Progenitor cell of endocrine pancreas (in vitro differentiated cells): ENCODE measurements at regions not wholly inside any gene's neighbourhood (a gene's known extent, or its start where the extent isn't known, plus 50 kb on each side); places are given as distances from the start of the nearest gene placed in this dataset.

Experiments used
- DNase-seq: peaks from one replicate; pipeline ENCODE4 v3.0.0; 2021; ENCODE audit warnings: low spot score; ENCODE audit not compliant: unreplicated experiment
- H3K27ac Mint-ChIP-seq: 2 replicates; pipeline ENCODE4 v1.8.0; 2021; ENCODE audit warnings: mild to moderate bottlenecking, moderate library complexity, mixed read lengths
- H3K27me3 Mint-ChIP-seq: 2 replicates; pipeline ENCODE4 v1.8.0; 2021; ENCODE audit warnings: mixed read lengths
- H3K36me3 Mint-ChIP-seq: 2 replicates; pipeline ENCODE4 v1.8.0; 2022; ENCODE audit warnings: mixed read lengths; ENCODE audit not compliant: insufficient read depth
- H3K4me1 Mint-ChIP-seq: 2 replicates; pipeline ENCODE4 v1.8.0; 2021; ENCODE audit warnings: low read depth, mixed read lengths
- H3K4me3 Mint-ChIP-seq: 2 replicates; pipeline ENCODE4 v1.8.0; 2021; ENCODE audit warnings: low read depth, mild to moderate bottlenecking, moderate library complexity, mixed read lengths
- H3K9me3 Mint-ChIP-seq: 2 replicates; pipeline ENCODE4 v1.8.0; 2021; ENCODE audit warnings: low read depth, mixed read lengths
- CTCF ChIP-seq: fragments of 200-600 bp; sonication (generic); IDR thresholded peaks from one replicate; pipeline ENCODE4 v1.5.0; 2021; ENCODE audit warnings: antibody characterized with exemption, mild to moderate bottlenecking; ENCODE audit not compliant: unreplicated experiment

- H3K4me1 Mint-ChIP-seq = peaks cover 6% of the 10 kb centered on the region
- no peak for DNase-seq
These were observed 497.3 kb downstream of the MTRR start for GRCh38 chr5:8366266-8366665.

GRCh38 chr5:8376478-8376877 lies 507.5 kb downstream of the MTRR start:
- TF ChIP-seq CTCF = no peak
- Mint-ChIP-seq H3K4me1 (no peaks in the 10 kb centered on the region), H3K27ac (no peak overlapping the region), H3K36me3 (no peaks in the 10 kb centered on the region), H3K9me3 (no peaks in the 10 kb centered on the region), H3K27me3 (no peaks in the 10 kb centered on the region), H3K4me3 (no peak overlapping the region)
- DNase-seq = no peak

More at GRCh38 chr5:8366266-8366665, 497.3 kb downstream of the MTRR start:
- Mint-ChIP-seq H3K4me3 (no peak overlapping the region), H3K36me3 (no peaks in the 10 kb centered on the region), H3K27me3 (no peaks in the 10 kb centered on the region), H3K27ac (no peak overlapping the region), H3K9me3 (no peaks in the 10 kb centered on the region)
- no peak for TF ChIP-seq CTCF

- Mint-ChIP-seq H3K27ac (no peak overlapping the region), H3K4me1 (peaks cover 2% of the 10 kb centered on the region), H3K36me3 (no peaks in the 10 kb centered on the region), H3K9me3 (no peaks in the 10 kb centered on the region), H3K4me3 (no peak overlapping the region), H3K27me3 (no peaks in the 10 kb centered on the region)
- DNase-seq = no peak
- TF ChIP-seq CTCF = no peak
These were observed 513.0 kb downstream of the MTRR start for GRCh38 chr5:8381972-8382371.

DNA sequence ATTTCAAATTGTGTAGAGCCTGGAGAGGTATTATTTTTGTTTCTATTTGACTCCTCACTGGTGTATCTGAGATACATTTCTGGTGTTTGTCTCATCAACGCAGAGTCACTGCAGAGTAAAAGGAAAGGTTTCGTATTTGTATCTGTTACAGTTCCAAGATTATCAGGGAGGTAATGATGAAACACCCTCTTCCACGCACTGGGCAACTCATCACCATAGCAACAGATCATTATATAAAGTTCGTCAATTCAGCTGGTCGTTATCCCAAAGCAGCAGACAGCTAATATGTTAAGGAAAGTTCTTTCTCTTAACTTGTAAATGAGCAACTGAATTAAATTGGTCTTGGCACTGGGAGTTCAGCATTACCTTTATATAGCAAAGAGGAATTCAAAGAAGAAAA lies 513.5 kb downstream of the MTRR start:
- Mint-ChIP-seq H3K27ac (no peak overlapping the region), H3K36me3 (no peaks in the 10 kb centered on the region), H3K4me1 (peaks cover 2% of the 10 kb centered on the region), H3K4me3 (no peak overlapping the region), H3K9me3 (no peaks in the 10 kb centered on the region), H3K27me3 (peaks cover under 1% of the 10 kb centered on the region)
- no peak for TF ChIP-seq CTCF
- no peak for DNase-seq

- TF ChIP-seq CTCF = no peak
- no peak for DNase-seq
- H3K4me3 Mint-ChIP-seq = no peak overlapping the region
- no peaks in the 10 kb centered on the region for H3K36me3 Mint-ChIP-seq
- no peaks in the 10 kb centered on the region for H3K9me3 Mint-ChIP-seq
- peaks cover 2% of the 10 kb centered on the region for H3K27me3 Mint-ChIP-seq
- H3K27ac Mint-ChIP-seq = no peak overlapping the region
- H3K4me1 Mint-ChIP-seq = peaks cover 2% of the 10 kb centered on the region
These were observed 514.7 kb downstream of the MTRR start for GRCh38 chr5:8383616-8384015.
